GM19023 (cell line): ENCODE measurements at regions not wholly inside any gene's neighbourhood (a gene's known extent, or its start where the extent isn't known, plus 50 kb on each side); places are given as distances from the start of the nearest gene placed in this dataset.
"Not testable (repeated sequence)": the region's sequence is repeated elsewhere in the genome, so short reads cannot be mapped to it uniquely, and the experiment has no call there.

Source experiments
- ATAC-seq: cut with Tn5 transposase; IDR thresholded peaks from one replicate; pipeline ENCODE4 v1.9.1; 2021; ENCODE audit warnings: mild to moderate bottlenecking, moderate library complexity; ENCODE audit not compliant: unreplicated experiment

DNA sequence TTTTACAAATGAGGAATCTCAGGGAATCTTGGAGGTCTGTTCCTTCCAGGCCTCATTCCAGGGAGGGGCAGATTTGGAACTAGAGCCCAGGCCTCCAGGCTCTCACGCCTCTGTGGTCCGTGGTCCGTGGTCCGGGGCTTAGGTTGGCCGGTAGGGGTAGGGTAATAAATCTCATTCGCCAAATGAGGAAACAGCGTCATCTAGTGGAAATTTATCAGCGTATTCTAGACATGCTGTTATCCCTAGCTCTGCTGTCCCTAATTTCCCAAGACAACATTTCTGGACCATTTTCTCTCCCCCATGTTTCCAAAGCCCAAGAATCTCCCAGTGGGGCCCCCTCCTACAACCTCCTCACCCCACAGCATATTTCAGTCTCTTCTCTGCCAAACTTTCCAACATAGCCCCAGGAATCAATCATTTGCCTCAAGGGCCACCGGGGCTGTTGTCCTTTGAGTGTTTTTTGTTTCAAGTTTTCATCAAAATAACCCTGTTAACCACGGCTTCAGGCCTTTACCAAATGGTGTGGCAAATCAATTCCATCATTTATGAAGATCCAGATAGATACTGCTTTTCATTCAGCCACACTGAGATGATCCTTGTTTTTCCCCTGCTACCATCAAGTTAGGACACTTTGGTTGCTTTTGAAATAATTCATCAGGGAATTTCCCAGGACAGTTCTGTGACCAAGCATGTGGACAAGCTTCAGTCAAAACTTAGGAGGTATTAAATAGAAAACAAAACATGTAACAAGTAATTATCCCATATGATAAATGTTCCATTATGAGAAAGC lies 126.8 kb downstream of the ALDH8A1 start:
- ATAC-seq: peak; percentile 84

- no peak for ATAC-seq
These were observed 127.7 kb downstream of the ALDH8A1 start for GRCh38 chr6:134821928-134822864.

GRCh38 chr6:134821397-134821796 lies 128.5 kb downstream of the ALDH8A1 start:
- no peak for ATAC-seq

GRCh38 chr6:134819863-134820800 lies 129.8 kb downstream of the ALDH8A1 start:
- no peak for ATAC-seq

DNA sequence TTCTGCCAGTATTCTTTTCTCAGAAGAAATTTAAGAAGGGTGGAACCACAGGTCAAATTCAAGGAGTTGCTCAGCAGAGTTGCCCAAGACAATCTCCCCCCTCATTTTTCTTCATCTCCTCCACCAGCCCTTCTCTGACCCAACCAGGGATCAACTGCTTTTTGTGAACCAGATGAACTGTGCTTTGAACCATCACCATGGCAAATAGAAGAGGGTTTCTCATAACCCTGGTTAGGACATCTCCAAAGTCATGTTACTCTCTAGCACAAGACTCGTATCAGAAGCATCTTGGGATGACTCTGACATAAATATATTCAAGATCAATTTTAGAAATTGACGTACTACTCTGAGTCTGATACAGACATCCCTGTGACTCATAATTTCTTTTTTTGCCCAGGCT lies 130.7 kb downstream of the ALDH8A1 start:
- no peak for ATAC-seq

DNA sequence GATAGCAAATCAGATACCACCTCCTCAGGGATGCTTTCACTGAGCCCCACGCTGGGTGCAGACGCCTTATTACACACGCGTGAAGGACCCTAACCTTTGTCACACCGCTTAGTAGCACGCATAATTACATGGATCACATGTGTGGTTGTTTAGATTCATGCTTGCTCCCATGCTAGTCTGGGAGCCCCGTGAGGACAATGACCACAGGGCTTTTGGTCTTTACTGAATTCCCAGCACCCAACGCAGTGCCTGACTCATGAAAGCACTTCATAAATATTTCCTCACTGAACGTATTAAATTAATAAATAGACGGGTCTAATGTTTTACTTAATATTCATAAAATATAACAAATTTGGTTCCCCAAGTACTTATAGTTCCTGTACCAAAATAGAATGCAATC lies 132.5 kb downstream of the ALDH8A1 start:
- no peak for ATAC-seq

DNA sequence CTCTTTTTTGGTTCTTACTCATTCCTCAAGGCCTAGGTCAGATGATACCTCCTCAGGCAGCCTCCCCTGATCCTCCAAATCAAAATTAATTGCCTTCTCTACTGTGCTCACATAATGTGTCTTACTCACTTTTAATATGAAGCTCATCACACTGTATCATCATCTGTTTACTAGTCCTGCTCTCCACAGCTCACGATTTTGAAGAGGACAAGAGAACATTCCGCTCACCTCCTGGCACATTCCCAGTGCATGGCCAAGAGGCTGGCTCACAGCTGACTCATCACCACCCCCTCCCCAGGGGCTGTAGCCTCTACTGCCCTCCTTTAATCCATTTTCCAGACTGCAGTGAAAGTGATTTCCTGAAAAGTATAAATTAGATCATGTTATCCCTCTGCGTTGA lies 133.1 kb downstream of the ALDH8A1 start:
- ATAC-seq: no peak

DNA sequence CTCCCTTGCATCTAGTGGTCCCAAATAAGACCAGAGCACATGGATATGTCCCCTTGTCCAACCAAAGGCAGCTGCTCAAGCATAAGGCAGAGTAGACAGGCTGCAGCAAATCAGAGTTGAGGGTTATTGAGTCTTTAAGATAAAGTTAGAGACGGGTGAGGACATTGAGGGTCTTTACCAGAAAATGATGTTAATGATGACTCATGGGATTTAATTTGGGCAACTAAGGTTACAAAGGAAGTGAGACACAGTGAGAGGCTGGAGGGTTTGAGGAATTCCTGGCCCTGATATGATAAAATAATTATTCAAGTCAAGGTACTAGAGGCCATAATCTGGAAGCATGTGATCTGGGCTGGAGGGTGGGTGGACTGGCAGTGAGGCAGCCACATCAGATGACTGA lies 133.6 kb downstream of the ALDH8A1 start:
- ATAC-seq: no peak

DNA sequence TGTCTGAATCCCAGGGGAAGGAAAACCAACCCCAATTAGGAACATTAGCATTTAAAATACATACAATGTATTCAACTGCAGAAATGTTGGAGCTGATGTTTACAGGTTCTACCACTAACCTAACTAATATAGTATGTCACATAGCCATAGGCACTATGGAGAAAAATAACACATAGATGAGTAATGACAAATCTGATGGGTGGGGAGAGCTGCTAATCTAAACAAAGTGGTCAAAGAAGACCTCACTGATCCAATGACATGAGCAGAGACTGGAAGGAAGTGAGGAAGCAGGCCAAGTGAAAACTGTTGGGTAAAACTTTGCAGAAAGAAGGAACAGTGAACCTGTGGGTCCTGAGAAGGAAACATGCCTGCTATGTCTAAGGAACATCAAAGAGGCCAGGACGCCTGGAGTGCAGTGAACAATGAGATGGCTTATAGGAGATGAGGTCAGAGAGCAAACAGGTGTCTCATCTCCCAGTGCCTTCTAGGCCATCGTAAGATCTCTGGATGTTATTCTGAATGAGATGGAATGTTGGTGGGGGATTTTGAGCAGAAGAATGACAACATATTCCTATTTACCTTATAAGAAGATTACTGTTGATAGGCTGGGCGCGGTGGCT lies 135.7 kb downstream of the ALDH8A1 start:
- ATAC-seq: no peak

- ATAC-seq: no peak
These were observed 136.8 kb downstream of the ALDH8A1 start for GRCh38 chr6:134813146-134813545.

GRCh38 chr6:134810402-134810801 lies 139.5 kb downstream of the ALDH8A1 start:
- no peak for ATAC-seq

- no peak for ATAC-seq
These were observed 140.8 kb downstream of the ALDH8A1 start for GRCh38 chr6:134809130-134809529.

DNA sequence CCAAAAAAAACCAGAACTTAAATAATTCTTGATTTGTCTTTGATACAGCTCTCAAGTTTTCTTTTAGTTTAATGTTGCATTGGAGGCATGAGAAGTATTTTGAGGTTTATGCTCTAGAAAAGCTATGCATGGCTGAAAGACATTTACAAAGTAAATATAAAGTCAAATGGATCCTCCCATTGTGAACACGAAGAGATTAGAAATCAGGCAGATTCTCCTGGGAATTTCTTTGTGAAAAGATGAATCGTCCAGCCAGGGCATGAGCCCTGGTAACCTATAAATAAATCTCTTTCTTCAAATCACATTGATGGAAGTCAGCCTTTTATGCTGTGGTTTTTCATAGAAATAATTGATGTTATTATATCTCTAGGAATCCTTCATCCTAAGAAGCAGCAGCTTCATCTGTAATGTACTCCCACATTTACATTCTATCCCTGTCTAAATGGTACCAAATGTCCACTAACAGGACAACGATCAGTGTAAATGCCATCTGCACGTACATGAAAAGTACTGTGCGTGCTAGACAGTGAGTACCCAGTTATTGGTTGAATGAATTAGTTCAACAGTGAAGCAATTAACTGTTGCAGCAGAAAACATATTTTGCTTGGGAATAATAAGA lies 143.6 kb downstream of the ALDH8A1 start:
- ATAC-seq: no peak

- ATAC-seq: no peak
These were observed 144.7 kb downstream of the ALDH8A1 start for GRCh38 chr6:134805168-134805567.

DNA sequence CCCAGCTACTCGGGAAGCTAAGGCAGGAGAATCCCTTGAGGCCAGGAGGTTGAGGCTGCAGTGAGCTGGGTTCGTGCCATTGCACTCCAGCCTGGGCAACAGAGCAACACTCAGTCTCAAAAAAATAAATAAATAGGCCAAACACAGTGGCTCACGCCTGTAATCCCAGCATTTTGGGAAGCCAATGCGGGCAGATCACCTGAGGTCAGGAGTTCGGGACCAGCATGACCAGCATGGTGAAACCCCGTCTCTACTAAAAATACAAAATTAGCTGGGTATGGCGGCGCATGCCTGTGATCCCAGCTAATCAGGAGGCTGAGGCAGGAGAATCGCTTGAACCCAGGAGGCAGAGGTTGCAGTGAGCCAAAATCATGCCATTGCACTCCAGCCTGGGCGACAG lies 145.6 kb downstream of the ALDH8A1 start:
- not testable (repeated sequence) for ATAC-seq

DNA sequence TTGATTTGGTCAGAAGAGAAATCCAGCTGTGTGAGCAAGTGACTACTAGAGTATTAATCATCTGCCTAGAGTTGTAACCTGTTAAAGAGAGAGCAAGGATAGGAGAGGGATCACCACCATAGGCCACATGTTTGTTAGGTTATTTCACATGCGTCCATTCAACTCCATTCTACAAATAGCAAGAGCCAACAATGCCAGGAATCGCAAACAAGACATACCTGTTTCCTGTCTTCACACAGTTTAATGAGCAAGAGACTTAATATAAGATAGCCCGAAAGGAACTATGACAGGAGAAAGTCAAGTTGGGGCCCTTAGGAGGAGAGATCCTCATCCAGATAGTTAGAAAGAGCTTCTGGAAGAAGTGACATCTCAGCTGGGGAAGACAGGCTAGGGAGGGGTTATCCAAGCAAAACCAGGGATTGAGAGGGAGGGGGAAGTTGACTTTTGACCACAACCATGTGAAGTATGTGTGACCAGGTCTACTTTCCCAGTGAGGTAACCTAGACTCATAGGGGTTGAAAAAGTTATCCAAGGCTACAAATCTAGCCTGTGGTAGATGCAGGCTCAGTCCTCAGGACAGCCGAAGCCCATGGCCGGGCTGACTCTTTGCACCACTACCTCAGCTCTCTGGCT lies 147.4 kb downstream of the ALDH8A1 start:
- ATAC-seq: no peak

- no peak for ATAC-seq
These were observed 152.3 kb downstream of the ALDH8A1 start for GRCh38 chr6:134797400-134798113.

DNA sequence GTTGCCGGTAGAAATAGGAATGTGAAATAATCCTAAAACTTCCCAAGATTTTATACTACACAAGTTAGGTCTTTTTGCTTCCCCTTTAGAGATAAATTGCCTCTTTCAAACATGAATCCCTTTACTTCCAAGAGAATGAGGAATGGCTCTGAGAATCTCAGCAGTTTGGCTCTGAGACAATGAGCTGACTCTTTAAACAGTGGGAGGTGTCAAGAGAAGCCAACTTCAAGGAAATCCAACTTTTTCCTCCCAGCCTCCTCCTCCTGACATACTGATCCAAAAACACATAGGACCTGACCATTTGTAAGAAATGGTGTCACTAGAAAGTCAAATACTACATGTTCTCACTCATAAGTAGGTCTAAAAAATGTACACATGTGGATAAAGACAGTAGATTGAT lies 154.2 kb downstream of the ALDH8A1 start:
- no peak for ATAC-seq

DNA sequence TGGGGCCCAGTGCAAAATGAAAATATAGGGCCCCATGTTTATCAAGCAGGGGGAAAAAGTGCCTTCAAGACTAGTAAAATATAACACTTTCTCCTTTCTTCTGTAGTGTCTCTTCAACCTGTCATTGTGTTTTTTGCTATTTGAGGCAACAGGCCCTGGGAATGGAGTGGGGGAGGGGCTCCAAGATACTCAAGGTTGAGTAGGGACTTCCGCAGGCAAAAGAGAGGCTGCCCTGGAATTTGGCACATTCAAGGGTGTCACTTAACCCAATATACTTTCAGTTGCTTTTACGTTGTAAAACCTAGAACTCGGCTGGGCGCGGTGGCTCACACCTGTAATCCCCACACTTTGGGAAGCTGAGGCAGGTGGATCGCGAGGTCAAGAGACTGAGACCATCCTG lies 154.9 kb downstream of the ALDH8A1 start:
- ATAC-seq: no peak
